MM.1S (cell line): ENCODE measurements at regions not wholly inside any gene's neighbourhood (a gene's known extent, or its start where the extent isn't known, plus 50 kb on each side); places are given as distances from the start of the nearest gene placed in this dataset.

Experiments
- CTCF ChIP-seq: fragments of 300-600 bp; sonication (generic); IDR thresholded peaks from 2 replicates; pipeline ENCODE4 v1.5.1; 2016; ENCODE audit warnings: antibody characterized with exemption, low read length, mixed read lengths
- EZH2 ChIP-seq: fragments of 300-600 bp; sonication (generic); optimal IDR thresholded peaks from 2 replicates; pipeline ENCODE3; 2017; ENCODE audit warnings: low read depth, mild to moderate bottlenecking, antibody characterized with exemption, low read length, mixed read lengths

GRCh38 chr17:13209081-13209480 lies 191.3 kb upstream of the ELAC2 start:
- TF ChIP-seq CTCF (no peak), EZH2 (no peak)
